GM12872 (cell line): ENCODE measurements at regions not wholly inside any gene's neighbourhood (a gene's known extent, or its start where the extent isn't known, plus 50 kb on each side); places are given as distances from the start of the nearest gene placed in this dataset.

Experiments used
- CTCF ChIP-seq: IDR thresholded peaks from 3 replicates; pipeline ENCODE4 v1.5.1; 2011; ENCODE audit warnings: low read depth, mild to moderate bottlenecking, low read length, moderate library complexity; ENCODE audit not compliant: insufficient read depth

DNA sequence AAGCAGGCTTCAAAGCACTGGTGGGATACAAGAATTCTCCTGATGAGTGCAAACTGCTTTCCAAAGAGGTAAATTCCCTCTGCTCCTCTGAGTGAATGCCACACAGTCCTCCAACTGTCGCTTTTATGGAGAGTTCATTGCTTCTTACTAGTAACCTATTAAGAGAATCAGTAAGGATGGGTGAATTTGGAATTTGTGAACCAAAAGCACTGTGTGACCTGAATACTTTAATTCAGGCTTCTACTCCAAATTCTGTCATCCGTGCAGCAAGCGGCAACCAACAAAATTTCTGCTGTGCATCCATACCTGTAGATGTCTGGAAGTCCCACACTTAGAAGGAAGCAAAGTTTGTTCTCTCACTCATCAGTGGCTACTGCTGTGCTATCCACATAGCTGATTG, 66.7 kb upstream of the SNRK start:
- no peak for TF ChIP-seq CTCF

GRCh38 chr3:43218921-43219320, 67.4 kb upstream of the SNRK start:
- no peak for TF ChIP-seq CTCF

DNA sequence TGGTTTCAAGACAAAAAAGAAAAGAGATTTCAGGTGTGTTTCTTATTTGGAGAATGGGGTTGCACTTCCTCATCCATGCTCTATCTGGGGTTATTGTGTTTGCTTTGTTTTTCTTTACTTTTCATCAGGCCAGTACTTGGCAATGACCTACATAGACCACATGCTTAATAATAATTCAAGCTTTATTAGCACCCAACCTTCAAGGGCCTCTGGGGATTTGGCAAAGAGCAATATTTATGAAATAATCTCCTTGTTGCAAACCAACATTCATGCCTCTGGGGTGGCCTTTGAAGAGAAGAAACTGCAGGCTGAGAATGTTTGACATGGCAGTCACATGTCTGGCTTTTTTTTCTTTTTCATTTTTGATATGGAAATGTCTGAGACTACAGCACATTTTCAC, 68.2 kb upstream of the SNRK start:
- TF ChIP-seq CTCF = no peak

DNA sequence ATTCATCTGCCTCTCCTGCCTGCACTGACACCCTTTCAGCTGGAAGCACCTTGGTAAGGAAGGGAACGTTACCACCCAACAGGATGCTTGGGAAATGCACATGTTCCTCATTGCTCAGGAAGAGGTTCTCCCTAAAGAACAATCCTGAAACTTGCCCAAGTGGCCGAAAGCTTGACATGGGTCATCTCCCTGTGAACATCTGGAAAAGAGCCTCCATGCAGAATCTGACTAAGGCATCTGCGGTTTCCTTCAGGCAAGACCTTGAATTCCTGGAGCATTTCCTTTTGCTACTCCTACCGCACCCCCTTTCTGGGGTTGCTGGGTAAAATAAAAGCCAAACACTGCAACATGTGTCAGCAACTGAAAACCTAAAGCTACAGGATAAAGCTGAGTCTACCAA, 68.7 kb upstream of the SNRK start:
- TF ChIP-seq CTCF = no peak

DNA sequence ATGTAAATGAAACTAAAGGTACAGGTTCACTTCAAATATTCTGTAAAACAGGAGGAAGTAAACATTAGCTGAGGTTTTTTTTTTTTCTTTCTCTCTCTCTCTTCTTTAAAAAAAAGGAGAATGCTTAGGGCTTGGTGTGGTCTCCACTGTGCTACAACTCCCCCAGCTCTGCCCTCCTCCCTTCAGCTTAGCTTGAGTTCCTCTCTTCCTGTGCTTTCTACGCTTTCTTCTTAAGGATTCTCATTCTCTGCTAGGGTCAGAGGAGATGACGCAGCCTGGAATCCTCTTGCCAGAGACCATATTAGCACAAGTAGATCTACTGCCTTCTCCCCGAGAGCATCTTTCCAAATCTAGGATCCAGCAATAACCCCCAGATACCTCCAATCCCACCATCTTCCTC, 69.1 kb upstream of the SNRK start:
- no peak for TF ChIP-seq CTCF

DNA sequence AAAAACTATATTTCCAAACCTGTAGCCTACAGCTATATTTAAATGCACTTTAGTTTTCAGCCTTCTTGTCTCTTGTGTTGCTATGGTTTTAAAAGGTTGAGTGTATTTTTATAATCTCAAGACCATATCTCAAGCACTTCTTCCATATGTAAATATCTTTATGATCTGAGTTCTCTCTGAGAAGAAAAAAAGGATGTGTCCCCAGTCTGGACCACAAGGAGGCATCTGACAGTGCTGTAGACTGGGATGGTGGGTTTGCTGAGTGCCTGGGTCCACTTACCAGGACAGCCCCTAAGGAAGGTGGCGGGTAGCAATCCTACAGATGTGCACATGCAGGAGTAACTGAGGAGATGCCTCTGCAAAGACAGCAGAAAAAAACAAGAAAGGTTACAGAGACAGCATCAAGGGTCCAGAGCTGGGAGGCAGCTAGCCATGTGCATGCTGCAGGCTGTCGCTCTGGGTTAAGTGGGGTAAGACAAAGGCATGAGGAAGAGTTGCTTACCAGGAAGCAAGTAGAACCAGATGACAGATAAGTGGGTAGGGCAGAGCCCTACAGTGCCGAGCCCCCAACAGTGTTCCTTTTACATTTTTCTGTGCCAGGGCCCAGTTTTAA, 70.6 kb upstream of the SNRK start:
- peak; percentile 23; the same call in 2 of the 3 replicates for TF ChIP-seq CTCF

DNA sequence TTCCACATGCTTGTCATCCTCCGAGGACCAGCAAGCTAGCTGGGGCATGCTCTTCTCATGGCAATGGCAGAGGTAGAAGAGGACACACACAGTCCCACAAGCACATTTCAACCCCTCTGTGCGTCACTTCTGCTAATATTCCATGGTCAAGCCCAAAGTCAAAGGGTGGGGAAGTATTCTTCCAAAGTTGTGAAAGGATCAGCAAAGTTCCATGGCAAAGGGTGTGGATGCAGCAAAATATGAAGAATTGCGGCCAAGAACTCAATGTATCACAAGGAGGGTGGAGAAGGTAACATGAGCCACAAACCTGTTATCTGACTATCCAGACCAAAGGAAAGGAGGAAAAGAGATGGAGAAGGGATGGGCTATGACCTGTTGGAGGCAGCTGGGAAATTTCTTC, 71.2 kb upstream of the SNRK start:
- TF ChIP-seq CTCF = no peak
